SK-N-SH (cell line): ENCODE measurements at regions not wholly inside any gene's neighbourhood (a gene's known extent, or its start where the extent isn't known, plus 50 kb on each side); places are given as distances from the start of the nearest gene placed in this dataset.

Experiments used
- CTCF ChIA-PET: fragments of 300-600, 350-600 bp; formaldehyde crosslinking; extraction: SDS; loops from one replicate; lab custom pipeline; 2021; lab: Yijun Ruan, JAX
- POLR2A ChIA-PET: fragments of 350-600 bp; sonication (Branson Sonifier 250); formaldehyde crosslinking; extraction: SDS; loops from one replicate; lab custom pipeline; 2020; ENCODE audit warnings: antibody characterized with exemption, inconsistent platforms; lab: Yijun Ruan, JAX
- DNase-seq: peaks from one replicate; pipeline ENCODE4 v3.0.0; 2012
- H2AFZ ChIP-seq: fragments of 200-600 bp; sonication (generic); 2 replicates; pipeline ENCODE4 v1.8.1; 2016; ENCODE audit warnings: antibody characterized with exemption, mild to moderate bottlenecking, low read depth
- H3F3A ChIP-seq: fragments of 200-600 bp; sonication (generic); replicated peaks from 2 replicates; pipeline ENCODE3; 2016; ENCODE audit warnings: antibody characterized with exemption, mild to moderate bottlenecking; ENCODE audit not compliant: insufficient read depth
- H3K27ac ChIP-seq, 2 experiments: fragments of 200-500 bp in 1 of 2; fragments of 200-600 bp in 1 of 2; sonication (Bioruptor generic) in 1 of 2; sonication (generic), shearing (Covaris generic) in 1 of 2; 2 replicates each; pipeline versions ENCODE4 v1.5.1 to v1.6.1; 2014 to 2016; ENCODE audit warnings: low read depth in 2 of 2, inconsistent platforms in 1 of 2, low read length in 1 of 2, mild to moderate bottlenecking in 1 of 2, mixed read lengths in 1 of 2
- H3K27me3 ChIP-seq: fragments of 200-600 bp; sonication (generic), shearing (Covaris generic); 2 replicates; pipeline ENCODE4 v1.6.1; 2016; ENCODE audit warnings: mixed run types; ENCODE audit not compliant: insufficient read depth
- H3K36me3 ChIP-seq, 2 experiments: fragments of 200-500 bp in 1 of 2; fragments of 200-600 bp in 1 of 2; sonication (Bioruptor generic) in 1 of 2; sonication (generic) in 1 of 2; replicated peaks in 1 of 2; 2 replicates each; pipeline versions ENCODE3 to v1.5.1; 2014 to 2016; ENCODE audit warnings: low read length in 1 of 2, mild to moderate bottlenecking in 1 of 2; ENCODE audit not compliant: insufficient read depth in 2 of 2, control insufficient read depth in 1 of 2
- H3K4me1 ChIP-seq, 2 experiments: fragments of 200-500 bp in 1 of 2; fragments of 200-600 bp in 1 of 2; sonication (Bioruptor generic) in 1 of 2; sonication (generic), shearing (Covaris generic) in 1 of 2; 2 replicates each; pipeline versions ENCODE4 v1.5.1 to v1.6.1; 2014 to 2016; ENCODE audit warnings: low read depth in 1 of 2, low read length in 1 of 2, mixed run types in 1 of 2; ENCODE audit not compliant: insufficient read depth in 2 of 2, control insufficient read depth in 1 of 2
- H3K4me2 ChIP-seq: fragments of 200-600 bp; sonication (generic), shearing (Covaris generic); 2 replicates; pipeline ENCODE4 v1.6.1; 2017; ENCODE audit warnings: mixed run types
- H3K4me3 ChIP-seq, 2 experiments: fragments of 200-500 bp in 1 of 2; fragments of 200-600 bp in 1 of 2; sonication (Bioruptor generic) in 1 of 2; sonication (generic), shearing (Covaris generic) in 1 of 2; 2 replicates each; pipeline versions ENCODE4 v1.5.1 to v1.8.1; 2014 to 2016; ENCODE audit warnings: low read depth in 2 of 2, inconsistent platforms in 1 of 2, low read length in 1 of 2, mild to moderate bottlenecking in 1 of 2, mixed read lengths in 1 of 2, moderate library complexity in 1 of 2
- H3K79me2 ChIP-seq: fragments of 200-600 bp; sonication (generic); 2 replicates; pipeline ENCODE4 v1.8.1; 2017; ENCODE audit warnings: mild to moderate bottlenecking; ENCODE audit not compliant: insufficient read depth
- H3K9ac ChIP-seq: fragments of 200-600 bp; sonication (generic); 2 replicates; pipeline ENCODE4 v1.6.1; 2017; ENCODE audit warnings: mixed run types
- H3K9me2 ChIP-seq: fragments of 200-600 bp; sonication (generic); 2 replicates; pipeline ENCODE4 v1.6.1; 2017; ENCODE audit warnings: mixed run types
- H3K9me3 ChIP-seq: fragments of 200-600 bp; sonication (generic); 2 replicates; pipeline ENCODE4 v1.6.1; 2017; ENCODE audit warnings: mixed run types, mild to moderate bottlenecking, moderate library complexity
- H4K20me1 ChIP-seq: fragments of 200-600 bp; sonication (generic); 2 replicates; pipeline ENCODE4 v1.6.1; 2017; ENCODE audit warnings: mild to moderate bottlenecking, mixed run types; ENCODE audit not compliant: insufficient read depth
- CHD2 ChIP-seq: fragments of 150-350 bp; IDR thresholded peaks from 2 replicates; pipeline ENCODE4 v1.6.1; 2018; ENCODE audit warnings: low read length; ENCODE audit not compliant: partially characterized antibody
- CTCF ChIP-seq: fragments of 200-600 bp; sonication (generic); IDR thresholded peaks from 2 replicates; pipeline ENCODE4 v1.6.1; 2017; ENCODE audit warnings: antibody characterized with exemption, mild to moderate bottlenecking, moderate library complexity
- EZH2phosphoT487 ChIP-seq: fragments of 200-600 bp; sonication (generic); IDR thresholded peaks from 2 replicates; pipeline ENCODE4 v1.6.1; 2017; ENCODE audit warnings: low read depth, mixed run types, mild to moderate bottlenecking, antibody characterized with exemption, moderate library complexity, borderline replicate concordance
- FOXJ3 ChIP-seq: sonication (generic); formaldehyde crosslinking; IDR thresholded peaks from 2 replicates; pipeline ENCODE4 v1.5.1; 2020; ENCODE audit warnings: mild to moderate bottlenecking, missing genetic modification reagents
- GABPA ChIP-seq: IDR thresholded peaks from 2 replicates; pipeline ENCODE4 v1.4.0; 2012; ENCODE audit warnings: low read depth, mild to moderate bottlenecking
- MAX ChIP-seq: IDR thresholded peaks from 2 replicates; pipeline ENCODE4 v1.4.0; 2012; ENCODE audit warnings: low read depth
- NRF1 ChIP-seq: IDR thresholded peaks from 2 replicates; pipeline ENCODE4 v1.6.1; 2012; ENCODE audit warnings: low read depth, mild to moderate bottlenecking, low read length
- PBX3 ChIP-seq: IDR thresholded peaks from 2 replicates; pipeline ENCODE4; 2012
- RCOR1 ChIP-seq: fragments of 150-350 bp; IDR thresholded peaks from 2 replicates; pipeline ENCODE4 v1.6.1; 2017; ENCODE audit warnings: antibody characterized with exemption, low read length
- RFX5 ChIP-seq: IDR thresholded peaks from 2 replicates; pipeline ENCODE4 v1.6.1; 2012; ENCODE audit warnings: mild to moderate bottlenecking, improper control_type of control experiment, low read length
- RXRA ChIP-seq: IDR thresholded peaks from 2 replicates; pipeline ENCODE4 v1.4.0; 2012; ENCODE audit warnings: low read depth, mild to moderate bottlenecking, borderline replicate concordance
- TAF1 ChIP-seq: IDR thresholded peaks from 2 replicates; pipeline ENCODE4 v1.6.1; 2012; ENCODE audit warnings: low read depth, mild to moderate bottlenecking, low read length, moderate library complexity, borderline replicate concordance
- TCF12 ChIP-seq: IDR thresholded peaks from 2 replicates; pipeline ENCODE4 v1.4.0; 2012
- USF2 ChIP-seq: fragments of 150-350 bp; IDR thresholded peaks from 2 replicates; pipeline ENCODE4 v1.6.1; 2017; ENCODE audit warnings: antibody characterized with exemption, low read length, low read depth, borderline replicate concordance
- ZBTB33 ChIP-seq: IDR thresholded peaks from 2 replicates; pipeline ENCODE4 v1.4.0; 2012; ENCODE audit warnings: low read depth, borderline replicate concordance
- WGBS: methylation state at CpG from one replicate; pipeline ENCODE4 v1.1.6; 2017; ENCODE audit warnings: low lambda C conversion rate; 5-methylcytosine and 5-hydroxymethylcytosine counted together

- CTCF ChIA-PET = interaction anchor here (0.6 to 7.3 kb wide), 37 partner anchors 11 to 1669 kb away, joined by 3 to 68 read pairs (median 5); no protein-coding TSS in a partner anchor
- no peak for TF ChIP-seq TAF1
- TF ChIP-seq RFX5 = no peak
- TF ChIP-seq CTCF = no peak
- no peak for TF ChIP-seq TCF12
- TF ChIP-seq ZBTB33 = no peak
- TF ChIP-seq EZH2phosphoT487 = no peak
- no peak for TF ChIP-seq PBX3
- no peak for TF ChIP-seq MAX
- TF ChIP-seq FOXJ3 (CRISPR knock-in tag) = no peak
- H3K27ac ChIP-seq = no peak overlapping the region
- no peak for DNase-seq
- H3K4me1 ChIP-seq = peaks cover 0 to 9% of the 10 kb centered on the region in 2 experiments; a peak in 1 of 4 replicates
- no peaks in the 10 kb centered on the region for H3K9me2 ChIP-seq
- no peaks in the 10 kb centered on the region for H3K36me3 ChIP-seq
- POLR2A ChIA-PET = no interaction called here
- H3K27me3 ChIP-seq = no peaks in the 10 kb centered on the region
- no peaks in the 10 kb centered on the region for H3F3A ChIP-seq
- no peaks in the 10 kb centered on the region for H3K79me2 ChIP-seq
- H3K9me3 ChIP-seq = no peaks in the 10 kb centered on the region
- no peaks in the 10 kb centered on the region for H4K20me1 ChIP-seq
- 65% methylated on average over 6 of the region's 6 CpGs for WGBS
- no peak overlapping the region for H3K9ac ChIP-seq
- H3K4me2 ChIP-seq = no peak overlapping the region
- no peak overlapping the region for H3K4me3 ChIP-seq
- H2AFZ ChIP-seq = no peak overlapping the region
These were observed 53.3 kb upstream of the FAM180A start for GRCh38 chr7:135801877-135802276.

GRCh38 chr7:135801045-135801693 lies 52.6 kb upstream of the FAM180A start:
- CTCF ChIA-PET = interaction anchor here (0.6 to 7.3 kb wide), 72 partner anchors 8 to 1791 kb away, joined by 3 to 68 read pairs (median 4); partner anchors contain the start of gene CHRM2
- Histone ChIP-seq H3K9ac (no peak overlapping the region), H3K27me3 (no peaks in the 10 kb centered on the region), H3K4me1 (peaks cover 0 to 9% of the 10 kb centered on the region in 2 experiments; a peak in 1 of 4 replicates), H3K27ac (no peak overlapping the region), H2AFZ (0 out of 2 replicates have a peak overlapping the region, but pooled peaks have one; percentile 35), H3K4me2 (no peak overlapping the region), H3K79me2 (no peaks in the 10 kb centered on the region), H3K9me3 (no peaks in the 10 kb centered on the region), H3K9me2 (no peaks in the 10 kb centered on the region), H3K36me3 (no peaks in the 10 kb centered on the region), H3K4me3 (no peak overlapping the region; a peak in 1 of 4 replicates), H4K20me1 (no peaks in the 10 kb centered on the region), H3F3A (no peaks in the 10 kb centered on the region)
- WGBS = 51% methylated on average over 16 of the region's 16 CpGs
- POLR2A ChIA-PET = no interaction called here
- DNase-seq = peak; percentile 73
- no peak for TF ChIP-seq PBX3
- TF ChIP-seq GABPA = no peak
- no peak for TF ChIP-seq RXRA
- TF ChIP-seq TCF12 = no peak
- peak; percentile 98 for TF ChIP-seq CTCF
- peak; percentile 56 for TF ChIP-seq CHD2
- TF ChIP-seq NRF1 = peak; percentile 9; the same call in 1 of the 2 replicates
- TF ChIP-seq TAF1 = no peak
- TF ChIP-seq USF2 = no peak
- TF ChIP-seq RCOR1 = no peak
